ENCODE measurements at regions not wholly inside any gene's neighbourhood (a gene's known extent, or its start where the extent isn't known, plus 50 kb on each side); places are given as distances from the start of the nearest gene placed in this dataset.

DNA sequence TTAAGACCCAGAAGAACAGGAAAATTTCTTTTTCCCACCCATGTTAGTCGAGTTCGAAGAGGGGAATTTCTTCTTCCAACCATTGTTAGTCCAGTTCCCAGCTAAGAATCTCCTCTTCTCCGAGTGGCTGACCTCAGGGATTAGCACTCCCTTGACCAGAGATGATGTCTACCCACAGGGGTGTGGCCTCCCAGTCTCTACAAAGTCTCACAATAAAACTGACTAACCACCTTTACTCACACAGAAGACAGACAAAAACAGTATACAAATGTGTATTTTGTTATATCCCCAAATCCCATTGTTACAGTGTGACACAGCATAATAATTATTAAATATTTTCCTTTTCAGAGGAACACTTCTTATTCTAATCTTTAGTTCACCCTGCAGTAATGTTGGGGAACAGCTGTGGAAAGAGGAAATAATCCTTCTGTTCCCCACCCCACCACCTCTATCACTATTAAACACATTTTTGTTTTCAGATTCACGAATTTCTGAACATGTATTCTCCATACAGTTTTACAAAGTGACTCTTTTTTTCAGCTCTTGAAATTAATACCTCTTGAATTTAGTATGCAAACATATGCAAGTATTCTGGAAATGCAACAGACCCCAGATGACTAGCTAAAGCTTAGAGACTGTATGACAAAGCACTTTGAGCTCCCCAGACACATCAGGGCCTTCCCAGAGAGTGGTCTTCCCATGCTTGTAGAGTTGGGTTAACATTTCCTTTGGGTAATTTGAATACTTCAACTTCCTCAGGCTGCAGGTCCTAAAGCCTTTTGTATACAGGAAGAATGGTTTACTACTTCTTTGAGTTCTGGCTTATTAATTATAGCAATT is 62.5 kb upstream of the NFKB1 start:
- DNase-seq (ENCODE audit: extremely low read depth in 1 of 11, low read depth in 9 of 11, low spot score in 4 of 11), result no peak

DNA sequence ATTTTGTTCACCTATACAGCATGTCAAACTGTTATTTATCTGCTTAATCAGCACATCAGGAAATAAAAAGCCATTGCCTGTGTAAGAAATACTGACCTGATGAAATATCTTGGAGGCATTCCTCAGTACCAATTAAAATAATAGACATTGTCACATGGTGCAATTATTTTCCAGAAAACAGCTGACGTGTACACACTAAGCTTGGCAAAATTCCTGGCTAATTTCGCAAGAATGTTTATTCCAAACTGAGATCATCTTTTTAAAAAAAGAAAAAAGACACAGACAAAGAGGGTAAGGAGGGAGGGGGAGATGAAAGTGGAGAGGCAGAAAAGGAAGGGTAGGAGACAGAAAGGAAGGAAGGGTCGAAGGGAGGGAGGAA is 61.9 kb upstream of the NFKB1 start:
- peak in 5 of 11 donors; percentile 20 to 49 (median 31) for DNase-seq (ENCODE audit: extremely low read depth in 1 of 11, low read depth in 9 of 11, low spot score in 4 of 11)

DNA sequence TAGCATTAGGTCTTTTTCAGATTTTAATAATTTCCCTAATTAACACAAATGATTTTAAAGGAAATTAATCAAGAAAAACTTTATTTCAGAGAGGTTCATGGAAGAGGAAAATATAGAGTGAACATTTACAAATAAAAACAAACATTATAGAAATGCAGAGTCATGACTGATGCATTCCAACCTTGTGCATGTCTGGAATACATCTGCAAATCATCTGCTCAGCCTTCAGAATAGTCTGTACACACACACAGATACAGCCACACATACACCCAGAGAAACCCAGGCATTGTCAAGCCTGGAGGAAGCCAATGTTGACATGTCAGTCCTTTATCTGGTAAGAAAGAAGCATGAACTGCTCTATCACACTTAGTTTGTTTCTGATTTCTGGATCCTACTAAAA is 61.3 kb upstream of the NFKB1 start:
- DNase-seq (ENCODE audit: extremely low read depth in 1 of 11, low read depth in 9 of 11, low spot score in 4 of 11), result no peak

DNA sequence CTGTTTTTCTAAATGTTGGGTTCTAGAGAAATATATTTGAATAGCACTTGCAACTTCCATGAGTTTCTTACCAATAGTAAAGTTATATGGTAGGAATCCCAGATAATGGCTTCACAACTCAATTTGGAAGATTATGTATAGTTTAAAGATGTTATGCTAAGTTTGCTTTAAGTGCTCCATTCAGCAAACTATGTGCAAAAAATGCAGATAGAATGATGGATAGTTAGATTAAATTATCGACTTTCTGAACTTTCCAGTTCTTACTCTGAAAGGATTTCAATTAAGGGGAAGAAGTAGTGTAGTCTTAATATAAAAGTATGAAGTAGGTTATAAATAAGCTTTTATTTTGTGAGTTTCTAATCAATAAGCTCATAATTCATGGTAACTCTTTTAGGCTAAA is 60.7 kb upstream of the NFKB1 start:
- DNase-seq (ENCODE audit: extremely low read depth in 1 of 11, low read depth in 9 of 11, low spot score in 4 of 11), result no peak

DNA sequence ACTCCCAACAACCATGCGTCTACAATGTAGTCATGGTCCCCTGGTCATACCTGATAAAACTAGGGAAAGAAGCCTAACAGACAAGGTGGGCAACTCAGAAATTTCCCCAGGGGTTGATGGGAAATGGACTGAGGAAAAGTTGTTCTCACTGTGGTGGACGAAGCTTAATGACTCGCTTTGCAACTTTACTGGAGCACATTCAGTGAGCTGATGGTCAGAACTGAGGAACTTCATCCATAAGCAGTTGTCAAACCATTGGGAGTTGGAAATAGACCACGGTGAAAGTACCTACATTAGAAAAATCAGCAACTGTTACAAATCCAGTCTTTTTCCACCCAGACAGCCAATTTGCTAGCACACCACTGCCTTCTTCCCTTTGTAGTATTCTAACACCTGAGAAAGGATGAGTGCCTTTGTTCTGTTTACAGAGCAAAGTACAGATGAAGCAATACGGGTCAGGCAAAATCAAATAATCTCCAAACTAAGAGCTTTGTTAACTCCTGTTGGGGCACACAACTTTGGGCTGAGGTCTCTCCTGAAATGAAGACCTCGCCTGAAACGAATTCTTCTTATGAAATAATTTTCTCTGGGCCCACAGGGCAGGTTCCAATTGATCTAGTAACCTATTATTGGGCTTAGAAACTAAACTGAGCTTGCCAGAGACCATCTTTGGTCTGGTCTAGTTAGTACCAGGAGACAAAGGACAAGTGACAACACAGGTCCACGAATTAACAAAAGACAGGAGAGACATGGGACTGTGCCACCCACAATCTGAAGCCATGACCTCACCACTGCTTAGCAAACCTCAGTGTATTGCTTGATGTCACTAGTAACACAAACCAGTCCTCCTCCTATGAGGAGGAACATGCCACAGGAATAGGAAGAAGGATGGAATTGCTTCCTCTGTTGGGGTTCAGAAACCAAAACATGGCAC is 58.9 kb upstream of the NFKB1 start:
- no peak for DNase-seq (ENCODE audit: extremely low read depth in 1 of 11, low read depth in 9 of 11, low spot score in 4 of 11)

DNA sequence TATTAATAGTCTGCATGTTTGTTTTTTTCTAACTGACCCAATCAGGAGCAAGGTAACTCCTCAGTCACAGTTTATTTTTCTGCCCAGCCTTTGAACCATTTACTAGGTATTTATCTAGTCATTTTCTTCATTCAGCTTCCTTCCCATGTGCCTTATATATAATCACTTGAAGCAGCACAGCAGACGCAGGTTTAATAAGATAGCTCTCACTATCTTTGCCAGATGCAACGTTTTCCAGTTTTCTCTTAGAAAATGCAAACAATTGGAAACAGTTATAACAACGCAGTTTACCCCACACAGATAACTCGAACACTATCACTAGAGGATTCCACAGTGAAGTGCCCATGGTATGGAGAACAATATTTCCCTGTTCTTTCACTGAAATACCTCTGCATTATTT is 56.4 kb upstream of the NFKB1 start:
- no peak for DNase-seq (ENCODE audit: extremely low read depth in 1 of 11, low read depth in 9 of 11, low spot score in 4 of 11)

DNA sequence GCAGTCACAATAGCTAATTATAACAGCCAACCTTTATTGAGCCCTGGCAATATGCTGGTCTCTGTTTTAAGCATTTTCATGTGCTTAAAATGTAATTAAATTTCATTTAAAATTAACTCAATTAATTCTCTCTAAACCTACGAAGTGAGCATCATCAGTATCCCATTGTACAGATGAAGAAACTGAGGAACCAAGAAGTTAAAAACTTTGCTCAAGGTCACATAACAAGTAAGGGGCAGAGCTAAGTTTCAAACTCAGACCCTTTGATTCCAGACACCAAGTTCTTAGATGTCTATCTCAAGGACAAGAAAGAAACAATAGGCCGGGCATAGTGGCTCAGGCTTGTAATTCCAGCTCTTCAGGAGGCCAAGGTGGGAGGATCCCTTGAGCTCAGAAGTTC is 55.9 kb upstream of the NFKB1 start:
- no peak for DNase-seq (ENCODE audit: extremely low read depth in 1 of 11, low read depth in 9 of 11, low spot score in 4 of 11)

DNA sequence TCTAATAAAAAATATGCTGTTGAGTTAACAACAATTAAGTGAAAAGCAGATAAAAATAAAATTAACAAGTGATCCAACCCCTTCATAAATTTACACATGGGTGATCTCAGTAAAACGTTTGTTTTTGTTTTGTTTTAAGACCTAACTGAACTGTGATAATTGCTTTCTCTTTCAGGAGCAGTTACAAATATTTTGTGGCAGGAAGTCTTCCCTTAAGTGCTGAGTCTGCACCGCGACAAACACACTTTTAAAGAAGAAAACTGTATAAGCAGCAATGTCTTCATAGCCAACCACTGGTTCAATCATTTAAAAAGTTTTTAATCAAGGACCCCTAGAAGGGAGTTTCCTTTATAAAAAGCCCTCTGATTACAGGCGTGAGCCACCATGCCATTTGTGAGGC is 53.7 kb upstream of the NFKB1 start:
- no peak for DNase-seq (ENCODE audit: extremely low read depth in 1 of 11, low read depth in 9 of 11, low spot score in 4 of 11)

DNA sequence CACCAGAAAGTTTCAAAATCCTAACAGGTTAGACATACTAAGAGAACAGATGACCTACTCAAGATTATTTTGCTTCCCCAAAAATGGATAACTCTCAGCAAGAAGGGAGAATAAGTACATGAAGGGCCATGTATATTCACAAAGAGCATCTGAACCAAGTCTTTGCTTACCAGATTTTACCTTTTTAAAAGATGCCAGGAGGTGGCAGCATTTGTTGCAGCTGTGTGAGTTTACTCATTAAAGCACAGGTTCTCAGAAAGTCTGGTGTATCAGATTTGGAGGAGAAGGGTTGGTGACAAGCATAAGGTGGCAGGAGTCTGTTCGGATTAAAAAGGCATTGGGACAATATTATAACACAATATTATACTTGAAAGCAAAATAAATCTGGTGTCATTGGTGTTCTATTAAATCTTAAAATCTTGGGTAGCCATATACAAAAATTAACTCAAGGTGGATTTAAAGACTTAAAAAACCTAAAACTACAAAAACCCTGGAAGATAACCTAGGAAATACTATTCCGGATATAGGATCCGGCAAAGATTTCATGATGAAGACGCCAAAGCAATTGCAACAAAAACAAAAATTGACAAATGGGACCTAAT is 51.3 kb upstream of the NFKB1 start:
- peak in 8 of 11 donors; percentile 38 to 69 (median 46) for DNase-seq (ENCODE audit: extremely low read depth in 1 of 11, low read depth in 9 of 11, low spot score in 4 of 11)

DNA sequence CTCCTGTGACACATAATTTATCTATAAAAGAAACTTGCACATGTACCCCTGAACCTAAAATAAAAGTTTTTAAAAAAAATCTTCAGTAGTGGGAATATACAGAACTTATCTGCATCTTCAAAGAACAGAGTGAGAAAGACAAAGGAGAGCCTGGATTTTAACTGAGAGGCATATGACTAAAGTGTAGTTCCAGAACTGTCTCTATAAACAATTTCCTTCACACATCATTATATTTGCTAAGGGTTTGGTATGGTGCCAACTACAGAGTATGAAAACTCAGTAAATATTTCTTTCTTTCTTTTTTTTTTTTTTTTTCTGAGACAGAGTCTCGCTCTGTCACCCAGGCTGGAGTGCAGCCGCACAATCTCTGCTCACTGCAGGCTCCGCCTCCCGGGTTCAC is 49.9 kb upstream of the NFKB1 start:
- DNase-seq (ENCODE audit: extremely low read depth in 1 of 11, low read depth in 9 of 11, low spot score in 4 of 11), result no peak
